NCI-H526 (cell line): ENCODE measurements at regions not wholly inside any gene's neighbourhood (a gene's known extent, or its start where the extent isn't known, plus 50 kb on each side); places are given as distances from the start of the nearest gene placed in this dataset.
A peak's percentile ranks its signal among the peaks of the same experiment; 100 is the strongest.
"Not testable (repeated sequence)": the region's sequence is repeated elsewhere in the genome, so short reads cannot be mapped to it uniquely, and the experiment has no call there.

ENCODE experiments used
- DNase-seq, 2 experiments: peaks; one replicate each; lab custom pipeline; 2025; lab: John Stamatoyannopoulos, UW

GRCh38 chr9:105975886-105976645 lies 281.7 kb downstream of the TMEM38B start:
- DNase-seq = no peak

- DNase-seq = no peak
Observed at GRCh38 chr9:105978336-105978735, 284.0 kb downstream of the TMEM38B start.

GRCh38 chr9:105978826-105979225 lies 284.5 kb downstream of the TMEM38B start:
- DNase-seq = no peak

DNA sequence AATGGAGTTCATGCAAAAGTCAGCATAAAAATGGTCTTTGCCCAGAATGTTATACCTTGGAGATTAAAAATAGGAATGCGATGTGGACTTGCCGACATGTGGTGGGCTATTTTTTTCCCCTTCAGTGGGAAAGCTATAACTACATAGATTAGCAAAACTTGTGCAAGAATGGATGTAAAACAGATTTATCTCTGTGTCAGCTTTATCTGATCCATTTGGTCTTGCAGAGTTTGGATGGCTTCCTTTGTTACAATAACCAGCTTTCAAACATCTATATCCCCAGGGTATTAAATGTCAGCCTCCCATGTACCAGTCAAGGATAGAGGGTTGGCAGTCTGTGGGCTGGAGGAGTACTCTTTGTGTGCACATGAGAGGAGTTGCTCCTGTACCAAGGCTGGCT lies 284.9 kb downstream of the TMEM38B start:
- no peak for DNase-seq

DNA sequence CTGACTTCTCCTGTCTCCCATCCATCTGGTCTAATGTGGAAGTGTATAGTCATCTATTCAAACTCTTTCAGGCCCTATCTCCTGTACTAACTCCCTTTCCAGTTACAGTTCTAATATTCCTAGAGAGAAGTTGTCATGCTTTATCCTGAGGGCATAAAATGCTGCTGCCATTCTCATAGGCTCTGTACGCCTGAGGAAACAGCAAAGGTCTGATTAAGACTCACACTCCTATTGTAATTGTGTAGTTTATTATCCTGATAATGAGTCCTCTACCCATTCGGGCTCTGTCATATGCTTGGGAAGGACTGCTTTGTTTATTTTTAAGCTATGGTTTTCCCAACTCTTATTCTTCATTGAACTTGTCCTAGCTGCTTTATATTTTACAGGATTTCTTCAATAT lies 290.4 kb downstream of the TMEM38B start:
- DNase-seq = no peak

DNA sequence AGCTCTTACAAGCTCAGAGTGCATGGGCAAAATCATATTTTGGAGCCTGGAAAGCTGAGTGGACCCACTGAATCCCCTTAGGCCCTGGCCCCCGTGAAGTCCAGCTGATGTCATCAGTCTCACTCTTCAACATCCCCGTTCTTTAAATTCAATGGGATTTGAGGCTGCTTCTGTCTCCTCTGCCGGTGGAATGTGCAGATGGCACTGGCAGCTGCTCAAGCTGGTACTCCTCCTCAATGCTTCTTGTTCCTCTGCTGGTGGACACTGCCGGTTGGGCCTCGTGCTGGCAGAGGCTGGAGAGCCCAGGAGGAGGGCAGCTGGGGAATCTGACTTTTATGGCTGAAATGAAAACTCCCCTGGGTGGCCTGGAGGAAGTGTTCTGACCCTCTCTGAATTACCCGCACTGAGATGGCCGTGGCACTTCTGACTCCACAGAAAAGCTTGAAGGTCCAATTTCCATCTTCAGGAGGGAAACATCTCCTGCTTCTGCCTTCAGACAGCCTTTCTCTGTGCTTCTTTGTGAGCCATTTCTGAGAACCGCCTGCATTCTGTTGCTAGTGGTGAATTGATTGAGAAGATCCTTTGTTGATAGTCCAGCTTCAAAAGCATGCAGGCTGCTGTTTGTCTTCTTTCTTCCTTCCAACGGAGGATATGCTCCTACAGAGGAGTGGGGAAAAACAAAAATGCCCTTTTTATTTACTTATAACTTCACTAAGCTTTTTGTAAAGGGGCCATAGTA lies 298.9 kb downstream of the TMEM38B start:
- no peak for DNase-seq

DNA sequence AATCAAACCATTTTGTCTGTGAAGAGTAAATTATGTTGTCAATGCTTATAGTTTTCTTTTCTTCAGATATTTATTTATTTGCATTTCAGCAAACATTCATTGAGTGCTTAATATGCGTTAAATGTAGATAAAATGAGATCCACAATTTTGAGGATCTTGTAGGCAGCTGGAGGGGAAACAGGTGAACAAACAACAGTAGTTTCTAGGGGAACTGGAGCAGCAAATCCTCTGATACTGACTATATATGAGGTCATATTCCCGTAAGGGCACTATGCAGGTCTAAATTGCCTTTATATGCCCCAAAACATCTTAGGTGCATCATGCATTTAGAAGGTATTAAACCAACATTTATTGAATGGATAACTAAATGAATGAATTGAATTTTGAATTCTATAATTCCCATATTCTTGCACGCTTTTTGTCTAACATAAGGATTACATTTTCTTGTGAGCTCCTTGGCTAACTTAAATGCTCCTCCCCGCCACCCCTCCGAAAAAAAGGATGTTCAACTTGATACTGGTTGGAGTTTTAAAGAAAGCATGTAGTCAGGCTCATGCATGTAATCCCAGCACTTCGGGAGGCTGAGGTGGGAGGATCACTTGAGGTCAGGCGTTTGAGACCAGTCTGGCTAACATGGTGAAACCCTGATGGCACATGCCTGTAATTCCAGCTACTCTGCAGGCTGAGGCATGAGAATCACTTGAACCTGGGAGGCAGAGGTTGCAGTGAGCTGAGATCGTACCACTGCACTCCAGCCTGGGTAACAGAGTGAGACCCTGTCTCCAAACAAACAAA lies 299.8 kb downstream of the TMEM38B start:
- no peak for DNase-seq

DNA sequence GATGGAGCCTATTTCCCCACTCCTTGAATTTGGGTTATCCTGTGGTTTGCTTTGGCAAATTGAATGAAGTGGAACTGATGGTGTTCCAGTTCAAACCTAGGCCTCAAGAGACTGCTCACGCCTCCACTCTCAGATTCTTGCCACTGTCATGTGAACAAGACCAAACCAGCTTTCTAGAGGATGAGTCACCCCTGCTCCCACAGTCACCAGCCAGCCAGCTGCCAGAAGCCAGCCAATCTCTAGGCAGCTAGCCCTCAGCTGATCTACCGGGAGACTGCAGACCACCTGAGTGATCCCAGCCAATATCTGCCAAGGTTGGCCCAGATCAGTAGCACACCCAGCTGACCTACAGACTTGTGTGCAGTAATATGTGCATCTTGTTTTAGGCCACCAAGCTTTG lies 300.6 kb downstream of the TMEM38B start:
- DNase-seq = no peak

- DNase-seq = no peak
Observed at GRCh38 chr9:106017198-106017740, 322.9 kb downstream of the TMEM38B start.

DNA sequence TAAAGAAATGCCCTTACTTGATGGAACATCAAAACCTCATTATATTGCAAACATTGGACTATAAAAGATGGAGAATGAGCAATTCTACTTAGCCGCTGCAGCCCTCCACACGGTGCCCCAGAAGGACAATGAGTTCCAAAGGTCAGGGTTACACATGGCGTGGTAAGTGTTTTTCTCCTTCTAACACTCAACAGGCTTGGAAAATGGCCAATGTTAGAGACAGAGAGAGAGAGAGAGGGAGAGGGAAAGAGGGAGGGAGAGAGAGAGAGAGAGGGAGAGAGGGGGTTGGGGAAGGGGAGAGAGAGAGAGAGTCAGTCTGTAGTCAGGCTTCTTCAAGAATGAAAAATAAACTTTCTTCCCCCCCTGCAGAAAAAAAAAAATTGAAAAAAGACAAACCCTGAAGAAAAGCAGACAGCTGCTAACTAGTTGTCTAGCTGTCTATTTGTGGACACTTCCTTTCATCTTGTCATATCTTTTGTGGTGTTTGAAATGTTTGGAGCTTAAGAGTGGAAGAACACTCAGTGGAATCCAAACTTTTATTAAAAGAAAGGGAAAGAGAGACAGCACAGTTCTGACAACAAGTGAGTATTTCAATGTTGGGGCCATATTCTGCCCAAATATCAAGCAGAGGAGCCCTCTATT lies 324.8 kb downstream of the TMEM38B start:
- no peak for DNase-seq

GRCh38 chr9:106019702-106020101 lies 325.4 kb downstream of the TMEM38B start:
- no peak for DNase-seq

- no peak for DNase-seq
Observed at GRCh38 chr9:106020186-106020585, 325.8 kb downstream of the TMEM38B start.

DNA sequence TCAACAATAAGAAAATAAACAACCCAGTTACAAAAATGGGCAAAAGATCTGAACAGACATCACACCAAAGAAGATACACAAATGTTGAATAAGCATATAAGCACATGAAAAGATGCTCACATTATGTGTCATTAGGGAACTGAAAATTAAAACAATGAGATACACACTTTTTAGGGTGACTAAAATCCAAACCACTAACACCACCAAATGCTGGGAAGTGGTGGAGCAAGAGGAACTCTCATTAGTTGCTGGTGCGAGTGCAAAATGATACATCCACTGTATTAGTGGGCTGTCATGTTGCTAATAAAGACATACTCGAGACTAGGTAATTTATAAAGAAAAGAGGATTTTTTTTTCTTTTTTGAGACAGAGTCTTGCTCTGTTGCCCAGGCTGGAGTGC lies 329.1 kb downstream of the TMEM38B start:
- DNase-seq = no peak

DNA sequence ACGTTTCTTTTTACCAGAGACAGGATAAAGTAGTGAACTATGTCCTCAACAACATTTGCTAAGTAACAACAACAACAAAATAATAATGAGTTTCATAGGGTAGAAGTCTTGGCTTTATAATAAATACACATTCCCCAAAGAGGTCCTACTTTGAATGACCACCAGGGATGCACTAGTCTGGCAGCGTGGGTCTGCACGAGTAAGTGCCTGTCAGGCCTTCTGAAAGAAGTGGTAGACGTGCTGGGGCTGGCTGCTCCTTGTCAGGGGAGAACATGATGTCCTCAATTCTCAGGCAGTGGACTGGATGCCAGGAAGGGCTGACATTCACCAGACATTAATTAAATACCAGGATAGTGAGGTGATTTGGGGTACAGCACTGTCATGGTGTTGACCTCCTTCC lies 331.1 kb downstream of the TMEM38B start:
- DNase-seq = peak in 1 of 2 experiments; percentile 13

DNA sequence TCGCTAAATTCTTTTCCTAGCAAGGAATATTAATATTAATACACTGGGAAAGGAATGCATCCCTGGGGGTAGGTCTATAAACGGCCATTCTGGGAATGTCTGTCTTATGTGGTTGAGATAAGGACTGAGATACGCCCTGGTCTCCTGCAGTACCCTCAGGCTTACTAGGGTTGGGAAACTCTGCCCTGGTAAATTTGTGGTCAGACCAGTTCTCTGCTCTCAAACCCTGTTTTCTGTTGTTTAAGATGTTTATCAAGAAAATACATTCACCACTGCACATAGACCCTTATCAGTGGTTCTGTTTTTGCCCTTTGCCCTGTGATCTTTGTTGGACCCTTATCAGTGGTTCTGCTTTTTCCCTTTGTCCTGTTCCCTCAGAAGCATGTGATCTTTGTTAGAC lies 335.8 kb downstream of the TMEM38B start:
- DNase-seq = not testable (repeated sequence)

DNA sequence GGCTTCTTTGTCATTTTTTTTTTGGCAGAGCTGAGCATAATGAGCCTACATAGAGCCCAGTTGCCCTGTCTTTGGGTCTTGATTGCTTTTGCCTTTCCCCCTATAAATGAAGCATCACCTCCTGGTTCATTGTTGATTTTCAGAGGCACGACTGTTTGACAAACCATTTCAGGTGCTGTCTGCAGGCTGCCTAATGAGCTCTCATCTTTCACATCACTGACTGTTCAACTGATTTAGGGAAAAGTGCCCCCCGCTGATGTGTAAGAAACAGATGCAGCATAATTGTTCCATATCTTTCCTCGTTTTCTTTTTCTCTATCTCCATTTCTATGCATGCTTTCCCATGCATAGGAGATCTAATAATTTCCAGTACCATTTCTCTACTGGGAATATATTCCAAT lies 338.6 kb downstream of the TMEM38B start:
- DNase-seq = no peak

- peak; percentile 18 to 34 for DNase-seq
Observed at GRCh38 chr9:106035806-106036205, 341.5 kb downstream of the TMEM38B start.

- no peak for DNase-seq
Observed at GRCh38 chr9:106038266-106039001, 344.1 kb downstream of the TMEM38B start.

DNA sequence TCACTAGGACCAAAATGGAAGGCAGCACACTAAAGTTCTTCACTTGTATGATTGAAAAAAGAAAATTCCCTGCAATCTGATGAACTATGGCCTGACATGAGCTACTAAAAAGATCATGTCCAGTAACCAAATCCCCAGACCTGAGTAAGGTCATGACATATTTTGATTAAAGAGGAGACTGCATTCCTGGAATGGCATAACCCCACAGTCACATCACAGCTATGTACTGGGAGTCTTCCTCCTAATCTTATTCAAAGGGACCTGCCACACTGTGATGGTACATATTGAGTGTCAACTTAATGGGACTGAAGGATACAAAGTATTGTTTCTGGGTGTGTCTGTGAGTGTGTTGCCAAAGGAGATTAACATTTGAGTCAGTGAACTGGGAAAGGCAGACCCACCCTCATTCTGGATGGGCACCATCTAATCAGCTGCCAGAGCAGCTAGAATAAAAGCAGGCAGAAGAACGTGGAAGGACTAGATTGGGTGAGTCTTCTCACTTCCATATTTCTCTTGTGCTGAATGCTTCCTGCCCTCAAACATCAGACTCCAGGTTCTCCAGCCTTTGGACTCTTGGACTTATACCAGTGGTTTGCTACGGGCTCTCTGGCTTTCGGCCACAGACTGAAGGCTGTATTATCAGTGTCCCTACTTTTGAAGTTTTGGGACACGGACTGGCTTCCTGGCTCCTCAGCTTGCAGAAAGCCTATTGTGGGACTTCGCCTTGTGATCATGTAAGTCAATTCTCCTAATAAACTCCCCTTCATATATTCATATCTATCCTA lies 345.0 kb downstream of the TMEM38B start:
- no peak for DNase-seq

- DNase-seq = not testable (repeated sequence)
Observed at GRCh38 chr9:106041920-106042319, 347.6 kb downstream of the TMEM38B start.
